Right lobe of liver (tissue), 4 donors: ENCODE measurements at regions not wholly inside any gene's neighbourhood (a gene's known extent, or its start where the extent isn't known, plus 50 kb on each side); places are given as distances from the start of the nearest gene placed in this dataset.

Experiments
- CTCF ChIP-seq, 4 donors: fragments of 200-600 bp in 3 of 4; fragments of 450-650 bp in 1 of 4; IDR thresholded peaks; one replicate each; pipeline versions ENCODE4 v1.5.1 to v1.8.0; 2016 to 2022; ENCODE audit warnings: antibody characterized with exemption in 4 of 4, mild to moderate bottlenecking in 2 of 4
- POLR2A ChIP-seq: fragments of 450-650 bp; IDR thresholded peaks from one replicate; pipeline ENCODE4 v1.6.1; 2017; ENCODE audit warnings: antibody characterized with exemption, mild to moderate bottlenecking
- donor health status: DM: no; HTN: no; CAD: no.
- donor health status: DM: no; HTN: no; CAD: no.
- donor health status: DM: no; HTN: yes; CAD: no.

- TF ChIP-seq CTCF (IDR thresholded peaks at IDR 0.05) (no peak), POLR2A (no peak)
Observed at GRCh38 chr5:2525351-2525750, 226.1 kb downstream of the IRX2 start.
